Vagina (tissue), 2 donors: ENCODE measurements at regions not wholly inside any gene's neighbourhood (a gene's known extent, or its start where the extent isn't known, plus 50 kb on each side); places are given as distances from the start of the nearest gene placed in this dataset.

Source experiments
- POLR2A ChIP-seq, 2 donors: fragments of 450-650 bp; IDR thresholded peaks; one replicate each; pipeline ENCODE4 v1.6.1; 2017; ENCODE audit warnings: antibody characterized with exemption in 2 of 2, mild to moderate bottlenecking in 2 of 2, moderate library complexity in 2 of 2
- POLR2AphosphoS5 ChIP-seq, 2 donors: sonication (generic); formaldehyde crosslinking; IDR thresholded peaks; one replicate each; pipeline ENCODE4 v1.9.0; 2017; ENCODE audit warnings: antibody characterized with exemption in 2 of 2, mild to moderate bottlenecking in 2 of 2, low read depth in 1 of 2; ENCODE audit not compliant: insufficient read depth in 1 of 2
- TF ChIP-seq, protein P1 (sequence below), 3 experiments: fragments of 450-650 bp in 2 of 3; fragments of 200-600 bp in 1 of 3; sonication (generic) in 1 of 3; IDR thresholded peaks; one replicate each; pipeline ENCODE4 v1.5.1; 2017 to 2019; ENCODE audit warnings: antibody characterized with exemption in 3 of 3, mild to moderate bottlenecking in 2 of 3, moderate library complexity in 2 of 3

DNA sequence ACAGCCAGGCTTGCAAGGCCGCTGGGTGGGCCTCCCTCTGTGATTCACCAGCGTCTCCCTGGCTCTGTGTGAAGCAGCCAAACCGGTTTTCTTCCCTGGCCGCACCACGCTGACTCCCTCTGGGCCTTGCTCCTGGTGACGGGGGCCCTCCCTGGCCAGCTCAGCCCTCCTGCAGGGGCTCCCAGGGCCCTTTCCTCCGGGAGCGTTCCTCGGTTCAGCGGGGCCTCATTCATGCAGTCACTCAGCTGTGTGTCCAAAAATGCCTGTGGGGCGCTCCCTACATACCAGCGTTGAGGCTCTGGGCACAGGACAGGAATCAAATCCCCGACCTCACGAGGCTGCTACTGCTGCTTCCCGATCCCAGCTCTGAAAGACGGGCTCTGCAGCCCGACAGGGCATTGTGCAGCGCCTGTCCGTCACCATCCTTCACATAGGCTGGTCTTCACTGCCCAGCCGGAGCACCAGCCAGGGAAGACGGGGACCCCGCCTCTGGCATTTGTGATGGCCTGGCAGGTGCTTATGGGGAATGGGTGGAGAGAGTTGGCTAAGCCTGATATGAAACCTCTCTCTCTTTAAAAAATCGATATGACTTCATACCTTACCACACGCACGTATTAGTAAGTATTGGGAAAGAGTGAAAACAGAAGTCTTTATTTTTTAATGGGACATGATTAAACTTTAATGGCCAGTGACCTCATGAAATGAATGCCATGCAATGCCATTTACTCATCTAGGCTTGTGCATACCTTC, 110.0 kb upstream of the SHH start:
- TF ChIP-seq, protein P1, sequence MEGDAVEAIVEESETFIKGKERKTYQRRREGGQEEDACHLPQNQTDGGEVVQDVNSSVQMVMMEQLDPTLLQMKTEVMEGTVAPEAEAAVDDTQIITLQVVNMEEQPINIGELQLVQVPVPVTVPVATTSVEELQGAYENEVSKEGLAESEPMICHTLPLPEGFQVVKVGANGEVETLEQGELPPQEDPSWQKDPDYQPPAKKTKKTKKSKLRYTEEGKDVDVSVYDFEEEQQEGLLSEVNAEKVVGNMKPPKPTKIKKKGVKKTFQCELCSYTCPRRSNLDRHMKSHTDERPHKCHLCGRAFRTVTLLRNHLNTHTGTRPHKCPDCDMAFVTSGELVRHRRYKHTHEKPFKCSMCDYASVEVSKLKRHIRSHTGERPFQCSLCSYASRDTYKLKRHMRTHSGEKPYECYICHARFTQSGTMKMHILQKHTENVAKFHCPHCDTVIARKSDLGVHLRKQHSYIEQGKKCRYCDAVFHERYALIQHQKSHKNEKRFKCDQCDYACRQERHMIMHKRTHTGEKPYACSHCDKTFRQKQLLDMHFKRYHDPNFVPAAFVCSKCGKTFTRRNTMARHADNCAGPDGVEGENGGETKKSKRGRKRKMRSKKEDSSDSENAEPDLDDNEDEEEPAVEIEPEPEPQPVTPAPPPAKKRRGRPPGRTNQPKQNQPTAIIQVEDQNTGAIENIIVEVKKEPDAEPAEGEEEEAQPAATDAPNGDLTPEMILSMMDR (IDR thresholded peaks at IDR 0.05): no peak
- no peak for TF ChIP-seq POLR2A (IDR thresholded peaks at IDR 0.05)
- peak; percentile 21 to 22 for TF ChIP-seq POLR2AphosphoS5 (IDR thresholded peaks at IDR 0.05; ENCODE audit: insufficient read depth in 1 of 2, low read depth in 1 of 2)
